Transverse colon (tissue), 4 donors: ENCODE measurements at regions not wholly inside any gene's neighbourhood (a gene's known extent, or its start where the extent isn't known, plus 50 kb on each side); places are given as distances from the start of the nearest gene placed in this dataset.

ENCODE experiments used
- CTCF ChIP-seq, 5 experiments: fragments of 200-600 bp in 3 of 5; fragments of 450-650 bp in 2 of 5; sonication (generic) in 3 of 5; IDR thresholded peaks; 1 replicate in 2 of 5; 2 replicates in 3 of 5; pipeline ENCODE4 v1.5.1; 2016 to 2017; ENCODE audit warnings: antibody characterized with exemption in 5 of 5, inconsistent platforms in 3 of 5, mild to moderate bottlenecking in 2 of 5, moderate library complexity in 1 of 5
- EP300 ChIP-seq: sonication (generic); formaldehyde crosslinking; IDR thresholded peaks from one replicate; pipeline ENCODE4 v1.6.1; 2017; ENCODE audit warnings: antibody characterized with exemption, low read depth
- POLR2A ChIP-seq: fragments of 450-650 bp; IDR thresholded peaks from one replicate; pipeline ENCODE4 v1.6.1; 2016; ENCODE audit warnings: antibody characterized with exemption, mild to moderate bottlenecking, moderate library complexity
- POLR2AphosphoS5 ChIP-seq, 3 donors: sonication (generic); formaldehyde crosslinking; IDR thresholded peaks; one replicate each; pipeline ENCODE4 v1.6.1; 2016; ENCODE audit warnings: antibody characterized with exemption in 3 of 3

- TF ChIP-seq POLR2AphosphoS5 (IDR thresholded peaks at IDR 0.05) (no peak), CTCF (IDR thresholded peaks at IDR 0.05) (no peak), EP300 (no peak), POLR2A (no peak)
These were observed 60.9 kb upstream of the KLF7 start for GRCh38 chr2:207226671-207227061.
